ENCODE measurements at regions not wholly inside any gene's neighbourhood (a gene's known extent, or its start where the extent isn't known, plus 50 kb on each side); places are given as distances from the start of the nearest gene placed in this dataset.

DNA sequence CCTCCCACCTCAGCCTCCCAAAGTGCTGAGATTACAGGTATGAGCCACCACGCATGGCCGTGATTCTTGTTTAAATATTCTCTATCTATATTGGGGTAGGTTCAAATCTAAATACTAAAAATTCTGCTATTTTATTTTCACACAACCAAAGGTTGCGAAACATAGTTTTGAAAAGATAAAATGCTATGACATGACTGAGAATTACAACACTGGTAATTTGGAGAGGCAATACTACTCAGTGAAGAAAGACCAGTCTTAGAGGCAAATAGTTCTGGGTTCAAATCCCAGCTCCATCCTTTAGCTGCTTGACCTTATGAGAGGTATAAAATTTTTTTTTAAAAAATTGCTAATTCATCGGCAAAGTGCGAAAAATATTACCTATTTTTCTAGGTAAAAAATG, 137.0 kb upstream of the PREP start:
- TF ChIP-seq MAX (IDR thresholded peaks at IDR 0.05; ENCODE audit: low read depth, low read length) (no peak), MYC (IDR thresholded peaks at IDR 0.05; ENCODE audit: low read depth, low read length) (no peak), POLR2A (IDR thresholded peaks at IDR 0.05; ENCODE audit: extremely low read depth, insufficient read length) (no peak)
- TF ChIP-seq, protein P1, sequence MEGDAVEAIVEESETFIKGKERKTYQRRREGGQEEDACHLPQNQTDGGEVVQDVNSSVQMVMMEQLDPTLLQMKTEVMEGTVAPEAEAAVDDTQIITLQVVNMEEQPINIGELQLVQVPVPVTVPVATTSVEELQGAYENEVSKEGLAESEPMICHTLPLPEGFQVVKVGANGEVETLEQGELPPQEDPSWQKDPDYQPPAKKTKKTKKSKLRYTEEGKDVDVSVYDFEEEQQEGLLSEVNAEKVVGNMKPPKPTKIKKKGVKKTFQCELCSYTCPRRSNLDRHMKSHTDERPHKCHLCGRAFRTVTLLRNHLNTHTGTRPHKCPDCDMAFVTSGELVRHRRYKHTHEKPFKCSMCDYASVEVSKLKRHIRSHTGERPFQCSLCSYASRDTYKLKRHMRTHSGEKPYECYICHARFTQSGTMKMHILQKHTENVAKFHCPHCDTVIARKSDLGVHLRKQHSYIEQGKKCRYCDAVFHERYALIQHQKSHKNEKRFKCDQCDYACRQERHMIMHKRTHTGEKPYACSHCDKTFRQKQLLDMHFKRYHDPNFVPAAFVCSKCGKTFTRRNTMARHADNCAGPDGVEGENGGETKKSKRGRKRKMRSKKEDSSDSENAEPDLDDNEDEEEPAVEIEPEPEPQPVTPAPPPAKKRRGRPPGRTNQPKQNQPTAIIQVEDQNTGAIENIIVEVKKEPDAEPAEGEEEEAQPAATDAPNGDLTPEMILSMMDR (IDR thresholded peaks at IDR 0.05; ENCODE audit: low read depth, low read length) = no peak
- H3K4me3 ChIP-seq (ENCODE audit: low read depth, low read length) = no peak overlapping the region
- no peak for DNase-seq (ENCODE audit: low read depth)

- TF ChIP-seq, protein P1 (IDR thresholded peaks at IDR 0.05; ENCODE audit: low read depth, low read length) = no peak
- TF ChIP-seq MAX (IDR thresholded peaks at IDR 0.05; ENCODE audit: low read depth, low read length) (no peak), POLR2A (IDR thresholded peaks at IDR 0.05; ENCODE audit: extremely low read depth, insufficient read length) (no peak), MYC (IDR thresholded peaks at IDR 0.05; ENCODE audit: low read depth, low read length) (no peak)
- no peak overlapping the region for H3K4me3 ChIP-seq (ENCODE audit: low read depth, low read length)
- no peak for DNase-seq (ENCODE audit: low read depth)
These were observed 135.2 kb upstream of the PREP start for GRCh38 chr6:105537981-105538578.

- TF ChIP-seq MYC (IDR thresholded peaks at IDR 0.05; ENCODE audit: low read depth, low read length) (no peak), MAX (IDR thresholded peaks at IDR 0.05; ENCODE audit: low read depth, low read length) (no peak), POLR2A (IDR thresholded peaks at IDR 0.05; ENCODE audit: extremely low read depth, insufficient read length) (no peak)
- H3K4me3 ChIP-seq (ENCODE audit: low read depth, low read length) = no peak overlapping the region
- no peak for DNase-seq (ENCODE audit: low read depth)
These were observed 134.1 kb upstream of the PREP start for GRCh38 chr6:105536961-105537360.

GRCh38 chr6:105533301-105533700, 130.4 kb upstream of the PREP start:
- no peak overlapping the region for H3K4me3 ChIP-seq (ENCODE audit: low read depth, low read length)
- no peak for DNase-seq (ENCODE audit: low read depth)
- TF ChIP-seq POLR2A (IDR thresholded peaks at IDR 0.05; ENCODE audit: extremely low read depth, insufficient read length) = no peak
- TF ChIP-seq, protein P1 (IDR thresholded peaks at IDR 0.05; ENCODE audit: low read depth, low read length) = no peak
- no peak for TF ChIP-seq MAX (IDR thresholded peaks at IDR 0.05; ENCODE audit: low read depth, low read length)
- no peak for TF ChIP-seq MYC (IDR thresholded peaks at IDR 0.05; ENCODE audit: low read depth, low read length)

- no peak for DNase-seq (ENCODE audit: low read depth)
- TF ChIP-seq, protein P1 (IDR thresholded peaks at IDR 0.05; ENCODE audit: low read depth, low read length) = no peak
- TF ChIP-seq MYC (IDR thresholded peaks at IDR 0.05; ENCODE audit: low read depth, low read length) = no peak
- TF ChIP-seq MAX (IDR thresholded peaks at IDR 0.05; ENCODE audit: low read depth, low read length) = no peak
- TF ChIP-seq POLR2A (IDR thresholded peaks at IDR 0.05; ENCODE audit: extremely low read depth, insufficient read length) = no peak
- no peak overlapping the region for H3K4me3 ChIP-seq (ENCODE audit: low read depth, low read length)
These were observed 123.5 kb upstream of the PREP start for GRCh38 chr6:105526225-105526872.

- no peak overlapping the region for H3K4me3 ChIP-seq (ENCODE audit: low read depth, low read length)
- DNase-seq (ENCODE audit: low read depth) = no peak
- TF ChIP-seq MAX (IDR thresholded peaks at IDR 0.05; ENCODE audit: low read depth, low read length) = no peak
- no peak for TF ChIP-seq MYC (IDR thresholded peaks at IDR 0.05; ENCODE audit: low read depth, low read length)
- TF ChIP-seq POLR2A (IDR thresholded peaks at IDR 0.05; ENCODE audit: extremely low read depth, insufficient read length) = no peak
- TF ChIP-seq, protein P1 (IDR thresholded peaks at IDR 0.05; ENCODE audit: low read depth, low read length) = no peak
These were observed 119.9 kb upstream of the PREP start for GRCh38 chr6:105522626-105523322.
